ENCODE measurements at regions not wholly inside any gene's neighbourhood (a gene's known extent, or its start where the extent isn't known, plus 50 kb on each side); places are given as distances from the start of the nearest gene placed in this dataset.
"Not testable (repeated sequence)": the region's sequence is repeated elsewhere in the genome, so short reads cannot be mapped to it uniquely, and the experiment has no call there.

GRCh38 chr7:39758234-39758970 lies 135.0 kb downstream of the RALA start:
- Mint-ChIP-seq H3K27ac (no peak overlapping the region), H3K27me3 (no peaks in the 10 kb centered on the region), H3K4me3 (no peak overlapping the region), H3K36me3 (ENCODE audit: low read depth) (no peaks in the 10 kb centered on the region), H3K4me1 (ENCODE audit: low read depth) (no peaks in the 10 kb centered on the region), H3K9me3 (peaks cover under 1% of the 10 kb centered on the region)
- intact Hi-C loops (cut with micrococcal nuclease): no loop called here

GRCh38 chr7:39761449-39761848 lies 138.1 kb downstream of the RALA start:
- H3K9me3 Mint-ChIP-seq: no peaks in the 10 kb centered on the region
- no peak overlapping the region for H3K4me3 Mint-ChIP-seq
- intact Hi-C loops (cut with micrococcal nuclease): no loop called here
- H3K27ac Mint-ChIP-seq: no peak overlapping the region
- H3K4me1 Mint-ChIP-seq (ENCODE audit: low read depth): no peaks in the 10 kb centered on the region
- no peaks in the 10 kb centered on the region for H3K27me3 Mint-ChIP-seq
- peaks cover 11% of the 10 kb centered on the region for H3K36me3 Mint-ChIP-seq (ENCODE audit: low read depth)

- H3K4me1 Mint-ChIP-seq (ENCODE audit: low read depth); H3K27me3 Mint-ChIP-seq; H3K9me3 Mint-ChIP-seq; H3K27ac Mint-ChIP-seq; intact Hi-C loops (cut with micrococcal nuclease); H3K4me3 Mint-ChIP-seq: not testable (repeated sequence)
- H3K36me3 Mint-ChIP-seq (ENCODE audit: low read depth): peaks cover 11% of the 10 kb centered on the region
Measured at GRCh38 chr7:39762466-39762865, 139.1 kb downstream of the RALA start.

GRCh38 chr7:39762881-39763280 lies 139.5 kb downstream of the RALA start:
- intact Hi-C loops (cut with micrococcal nuclease); H3K27me3 Mint-ChIP-seq; H3K4me1 Mint-ChIP-seq (ENCODE audit: low read depth); H3K27ac Mint-ChIP-seq; H3K4me3 Mint-ChIP-seq; H3K9me3 Mint-ChIP-seq: not testable (repeated sequence)
- H3K36me3 Mint-ChIP-seq (ENCODE audit: low read depth): peaks cover 11% of the 10 kb centered on the region

- H3K27ac Mint-ChIP-seq; intact Hi-C loops (cut with micrococcal nuclease); H3K27me3 Mint-ChIP-seq; H3K9me3 Mint-ChIP-seq; H3K4me3 Mint-ChIP-seq; H3K4me1 Mint-ChIP-seq (ENCODE audit: low read depth): not testable (repeated sequence)
- peaks cover 21% of the 10 kb centered on the region for H3K36me3 Mint-ChIP-seq (ENCODE audit: low read depth)
Measured at GRCh38 chr7:39765833-39766232, 142.5 kb downstream of the RALA start.

- H3K27me3 Mint-ChIP-seq; H3K27ac Mint-ChIP-seq; intact Hi-C loops (cut with micrococcal nuclease); H3K9me3 Mint-ChIP-seq; H3K4me1 Mint-ChIP-seq (ENCODE audit: low read depth); H3K4me3 Mint-ChIP-seq: not testable (repeated sequence)
- peaks cover 30% of the 10 kb centered on the region for H3K36me3 Mint-ChIP-seq (ENCODE audit: low read depth)
Measured at GRCh38 chr7:39768439-39768838, 145.1 kb downstream of the RALA start.

GRCh38 chr7:39774341-39774851 lies 151.0 kb downstream of the RALA start:
- H3K27ac Mint-ChIP-seq; H3K9me3 Mint-ChIP-seq; H3K4me3 Mint-ChIP-seq; intact Hi-C loops (cut with micrococcal nuclease); H3K27me3 Mint-ChIP-seq; H3K4me1 Mint-ChIP-seq (ENCODE audit: low read depth): not testable (repeated sequence)
- H3K36me3 Mint-ChIP-seq (ENCODE audit: low read depth): peaks cover 30% of the 10 kb centered on the region

- H3K4me3 Mint-ChIP-seq; H3K27ac Mint-ChIP-seq; H3K4me1 Mint-ChIP-seq (ENCODE audit: low read depth); H3K27me3 Mint-ChIP-seq; intact Hi-C loops (cut with micrococcal nuclease); H3K9me3 Mint-ChIP-seq: not testable (repeated sequence)
- H3K36me3 Mint-ChIP-seq (ENCODE audit: low read depth): peaks cover 24% of the 10 kb centered on the region
Measured at GRCh38 chr7:39781557-39781956, 158.2 kb downstream of the RALA start.

- not testable (repeated sequence) for H3K9me3 Mint-ChIP-seq
Measured at GRCh38 chr7:39786440-39786839, 163.1 kb downstream of the RALA start.

GRCh38 chr7:39791035-39791434 lies 159.0 kb upstream of the CDK13 start:
- intact Hi-C loops (cut with micrococcal nuclease); H3K4me3 Mint-ChIP-seq; H3K9me3 Mint-ChIP-seq; H3K4me1 Mint-ChIP-seq (ENCODE audit: low read depth); H3K27ac Mint-ChIP-seq; H3K27me3 Mint-ChIP-seq: not testable (repeated sequence)
- H3K36me3 Mint-ChIP-seq (ENCODE audit: low read depth): peaks cover 48% of the 10 kb centered on the region

More at GRCh38 chr7:39786440-39786839, 163.1 kb downstream of the RALA start:
- H3K27ac Mint-ChIP-seq; H3K4me1 Mint-ChIP-seq (ENCODE audit: low read depth); intact Hi-C loops (cut with micrococcal nuclease); H3K27me3 Mint-ChIP-seq; H3K4me3 Mint-ChIP-seq: not testable (repeated sequence)
- H3K36me3 Mint-ChIP-seq (ENCODE audit: low read depth): peaks cover 26% of the 10 kb centered on the region

GRCh38 chr7:39791911-39792310 lies 158.1 kb upstream of the CDK13 start:
- H3K9me3 Mint-ChIP-seq; intact Hi-C loops (cut with micrococcal nuclease); H3K4me3 Mint-ChIP-seq; H3K4me1 Mint-ChIP-seq (ENCODE audit: low read depth); H3K27ac Mint-ChIP-seq; H3K27me3 Mint-ChIP-seq: not testable (repeated sequence)
- peaks cover 45% of the 10 kb centered on the region for H3K36me3 Mint-ChIP-seq (ENCODE audit: low read depth)

GRCh38 chr7:39793026-39793425 lies 157.0 kb upstream of the CDK13 start:
- H3K36me3 Mint-ChIP-seq (ENCODE audit: low read depth): peaks cover 44% of the 10 kb centered on the region
- intact Hi-C loops (cut with micrococcal nuclease); H3K4me3 Mint-ChIP-seq; H3K4me1 Mint-ChIP-seq (ENCODE audit: low read depth); H3K27me3 Mint-ChIP-seq; H3K27ac Mint-ChIP-seq; H3K9me3 Mint-ChIP-seq: not testable (repeated sequence)

GRCh38 chr7:39793851-39794250 lies 156.2 kb upstream of the CDK13 start:
- H3K4me1 Mint-ChIP-seq (ENCODE audit: low read depth); H3K27me3 Mint-ChIP-seq; H3K27ac Mint-ChIP-seq; H3K9me3 Mint-ChIP-seq; intact Hi-C loops (cut with micrococcal nuclease); H3K4me3 Mint-ChIP-seq: not testable (repeated sequence)
- peaks cover 44% of the 10 kb centered on the region for H3K36me3 Mint-ChIP-seq (ENCODE audit: low read depth)

- H3K4me3 Mint-ChIP-seq; intact Hi-C loops (cut with micrococcal nuclease); H3K27ac Mint-ChIP-seq; H3K27me3 Mint-ChIP-seq; H3K9me3 Mint-ChIP-seq; H3K4me1 Mint-ChIP-seq (ENCODE audit: low read depth): not testable (repeated sequence)
- H3K36me3 Mint-ChIP-seq (ENCODE audit: low read depth): peaks cover 32% of the 10 kb centered on the region
Measured at GRCh38 chr7:39796947-39797346, 153.1 kb upstream of the CDK13 start.

- intact Hi-C loops (cut with micrococcal nuclease): not testable (repeated sequence)
Measured at GRCh38 chr7:39798077-39798476, 152.0 kb upstream of the CDK13 start.

More at GRCh38 chr7:39798077-39798476, 152.0 kb upstream of the CDK13 start:
- not testable (repeated sequence) for H3K27ac Mint-ChIP-seq; H3K4me3 Mint-ChIP-seq; H3K4me1 Mint-ChIP-seq (ENCODE audit: low read depth); H3K9me3 Mint-ChIP-seq; H3K27me3 Mint-ChIP-seq
- peaks cover 21% of the 10 kb centered on the region for H3K36me3 Mint-ChIP-seq (ENCODE audit: low read depth)
